ENCODE measurements at regions not wholly inside any gene's neighbourhood (a gene's known extent, or its start where the extent isn't known, plus 50 kb on each side); places are given as distances from the start of the nearest gene placed in this dataset.

DNA sequence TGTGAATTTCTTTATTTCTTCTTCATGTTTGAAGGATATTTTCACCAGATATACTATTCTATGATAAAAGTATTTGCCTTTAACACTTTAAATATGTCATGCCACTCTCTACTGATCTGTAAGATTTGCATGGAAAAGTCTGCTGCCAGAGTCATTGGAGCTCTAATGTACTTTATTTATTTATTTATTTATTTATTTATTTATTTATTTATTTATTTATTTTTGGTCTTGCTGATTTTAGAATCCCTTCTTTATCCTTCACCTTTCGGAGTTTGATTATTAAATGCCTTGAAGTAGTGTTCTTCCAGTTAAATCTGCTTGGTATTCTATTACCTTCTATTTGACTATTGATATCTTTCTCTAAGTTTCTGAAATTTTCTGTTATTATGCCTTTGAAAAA is 1669.6 kb downstream of the OTOL1 start:
- H2AFZ ChIP-seq (ENCODE audit: low read depth, low read length) = no peak overlapping the region
- FAIRE-seq (no peak), ATAC-seq (no peak), DNase-seq (ENCODE audit: extremely low read depth in 1 of 4, low spot score in 3 of 4) (no peak)
- H3K27ac ChIP-seq (ENCODE audit: extremely low read depth, low read depth, low read length) = no peak overlapping the region
- no peaks in the 10 kb centered on the region for H3K36me3 ChIP-seq (ENCODE audit: control insufficient read depth, insufficient read depth, low read length)
- intact Hi-C loops (cut with micrococcal nuclease) = no loop called here
- in situ Hi-C loops (cut with MboI) = no loop called here
- no peaks in the 10 kb centered on the region for H3K9me1 ChIP-seq (ENCODE audit: control insufficient read depth, insufficient read depth, low read length)
- ChIA-PET CTCF (ENCODE audit: low intra/inter-chr PET ratio) (no interaction called here), POLR2A (no interaction called here)
- no TSS peak for BruUV-seq (replicated peaks)
- H3K79me2 ChIP-seq (ENCODE audit: control insufficient read depth, insufficient read depth, low read length) = no peaks in the 10 kb centered on the region
- no peaks in the 10 kb centered on the region for H3K4me1 ChIP-seq (replicated peaks in 1 of 2; ENCODE audit: control insufficient read depth in 2 of 2, insufficient read depth in 2 of 2, low read length in 2 of 2)
- no peaks in the 10 kb centered on the region for H4K20me1 ChIP-seq (replicated peaks; ENCODE audit: control insufficient read depth, insufficient read depth, low read length)
- no peaks in the 10 kb centered on the region for H3K27me3 ChIP-seq (ENCODE audit: control insufficient read depth in 2 of 2, insufficient read depth in 2 of 2, low read length in 2 of 2)
- H3K4me3 ChIP-seq = no peak overlapping the region
- H3K9ac ChIP-seq (ENCODE audit: insufficient read depth in 1 of 2, low read depth in 2 of 2, low read length in 2 of 2) = no peak overlapping the region
- peaks cover 2% of the 10 kb centered on the region for H3K9me3 ChIP-seq (replicated peaks; ENCODE audit: control insufficient read depth, insufficient read depth, low read depth, low read length)
- H3K4me2 ChIP-seq (ENCODE audit: insufficient read depth, low read length) = no peak overlapping the region
- WGBS (ENCODE audit: insufficient coverage, low coverage, missing lambda C conversion rate) = 0% methylated on average over 1 of the region's 1 CpG
- TF ChIP-seq SREBF2 (CRISPR knock-in tag; IDR thresholded peaks at IDR 0.05) (no peak), ATF7 (IDR thresholded peaks at IDR 0.05) (no peak), RHOXF2B (CRISPR knock-in tag; conservative IDR thresholded peaks at IDR 0.05) (no peak), HDAC1 (IDR thresholded peaks at IDR 0.05) (no peak), NELFE (IDR thresholded peaks at IDR 0.05; ENCODE audit: insufficient read depth, insufficient read length) (no peak), EGR1 (conservative IDR thresholded peaks at IDR 0.05) (no peak)
- TF ChIP-seq, protein P1, sequence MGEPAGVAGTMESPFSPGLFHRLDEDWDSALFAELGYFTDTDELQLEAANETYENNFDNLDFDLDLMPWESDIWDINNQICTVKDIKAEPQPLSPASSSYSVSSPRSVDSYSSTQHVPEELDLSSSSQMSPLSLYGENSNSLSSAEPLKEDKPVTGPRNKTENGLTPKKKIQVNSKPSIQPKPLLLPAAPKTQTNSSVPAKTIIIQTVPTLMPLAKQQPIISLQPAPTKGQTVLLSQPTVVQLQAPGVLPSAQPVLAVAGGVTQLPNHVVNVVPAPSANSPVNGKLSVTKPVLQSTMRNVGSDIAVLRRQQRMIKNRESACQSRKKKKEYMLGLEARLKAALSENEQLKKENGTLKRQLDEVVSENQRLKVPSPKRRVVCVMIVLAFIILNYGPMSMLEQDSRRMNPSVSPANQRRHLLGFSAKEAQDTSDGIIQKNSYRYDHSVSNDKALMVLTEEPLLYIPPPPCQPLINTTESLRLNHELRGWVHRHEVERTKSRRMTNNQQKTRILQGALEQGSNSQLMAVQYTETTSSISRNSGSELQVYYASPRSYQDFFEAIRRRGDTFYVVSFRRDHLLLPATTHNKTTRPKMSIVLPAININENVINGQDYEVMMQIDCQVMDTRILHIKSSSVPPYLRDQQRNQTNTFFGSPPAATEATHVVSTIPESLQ (CRISPR knock-in tag; IDR thresholded peaks at IDR 0.05) = no peak
- TF ChIP-seq, protein P2, sequence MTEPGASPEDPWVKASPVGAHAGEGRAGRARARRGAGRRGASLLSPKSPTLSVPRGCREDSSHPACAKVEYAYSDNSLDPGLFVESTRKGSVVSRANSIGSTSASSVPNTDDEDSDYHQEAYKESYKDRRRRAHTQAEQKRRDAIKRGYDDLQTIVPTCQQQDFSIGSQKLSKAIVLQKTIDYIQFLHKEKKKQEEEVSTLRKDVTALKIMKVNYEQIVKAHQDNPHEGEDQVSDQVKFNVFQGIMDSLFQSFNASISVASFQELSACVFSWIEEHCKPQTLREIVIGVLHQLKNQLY (CRISPR knock-in tag; conservative IDR thresholded peaks at IDR 0.05) = no peak
- TF ChIP-seq, protein P3, sequence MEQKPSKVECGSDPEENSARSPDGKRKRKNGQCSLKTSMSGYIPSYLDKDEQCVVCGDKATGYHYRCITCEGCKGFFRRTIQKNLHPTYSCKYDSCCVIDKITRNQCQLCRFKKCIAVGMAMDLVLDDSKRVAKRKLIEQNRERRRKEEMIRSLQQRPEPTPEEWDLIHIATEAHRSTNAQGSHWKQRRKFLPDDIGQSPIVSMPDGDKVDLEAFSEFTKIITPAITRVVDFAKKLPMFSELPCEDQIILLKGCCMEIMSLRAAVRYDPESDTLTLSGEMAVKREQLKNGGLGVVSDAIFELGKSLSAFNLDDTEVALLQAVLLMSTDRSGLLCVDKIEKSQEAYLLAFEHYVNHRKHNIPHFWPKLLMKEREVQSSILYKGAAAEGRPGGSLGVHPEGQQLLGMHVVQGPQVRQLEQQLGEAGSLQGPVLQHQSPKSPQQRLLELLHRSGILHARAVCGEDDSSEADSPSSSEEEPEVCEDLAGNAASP (IDR thresholded peaks at IDR 0.05) = no peak
- TF ChIP-seq, protein P4, sequence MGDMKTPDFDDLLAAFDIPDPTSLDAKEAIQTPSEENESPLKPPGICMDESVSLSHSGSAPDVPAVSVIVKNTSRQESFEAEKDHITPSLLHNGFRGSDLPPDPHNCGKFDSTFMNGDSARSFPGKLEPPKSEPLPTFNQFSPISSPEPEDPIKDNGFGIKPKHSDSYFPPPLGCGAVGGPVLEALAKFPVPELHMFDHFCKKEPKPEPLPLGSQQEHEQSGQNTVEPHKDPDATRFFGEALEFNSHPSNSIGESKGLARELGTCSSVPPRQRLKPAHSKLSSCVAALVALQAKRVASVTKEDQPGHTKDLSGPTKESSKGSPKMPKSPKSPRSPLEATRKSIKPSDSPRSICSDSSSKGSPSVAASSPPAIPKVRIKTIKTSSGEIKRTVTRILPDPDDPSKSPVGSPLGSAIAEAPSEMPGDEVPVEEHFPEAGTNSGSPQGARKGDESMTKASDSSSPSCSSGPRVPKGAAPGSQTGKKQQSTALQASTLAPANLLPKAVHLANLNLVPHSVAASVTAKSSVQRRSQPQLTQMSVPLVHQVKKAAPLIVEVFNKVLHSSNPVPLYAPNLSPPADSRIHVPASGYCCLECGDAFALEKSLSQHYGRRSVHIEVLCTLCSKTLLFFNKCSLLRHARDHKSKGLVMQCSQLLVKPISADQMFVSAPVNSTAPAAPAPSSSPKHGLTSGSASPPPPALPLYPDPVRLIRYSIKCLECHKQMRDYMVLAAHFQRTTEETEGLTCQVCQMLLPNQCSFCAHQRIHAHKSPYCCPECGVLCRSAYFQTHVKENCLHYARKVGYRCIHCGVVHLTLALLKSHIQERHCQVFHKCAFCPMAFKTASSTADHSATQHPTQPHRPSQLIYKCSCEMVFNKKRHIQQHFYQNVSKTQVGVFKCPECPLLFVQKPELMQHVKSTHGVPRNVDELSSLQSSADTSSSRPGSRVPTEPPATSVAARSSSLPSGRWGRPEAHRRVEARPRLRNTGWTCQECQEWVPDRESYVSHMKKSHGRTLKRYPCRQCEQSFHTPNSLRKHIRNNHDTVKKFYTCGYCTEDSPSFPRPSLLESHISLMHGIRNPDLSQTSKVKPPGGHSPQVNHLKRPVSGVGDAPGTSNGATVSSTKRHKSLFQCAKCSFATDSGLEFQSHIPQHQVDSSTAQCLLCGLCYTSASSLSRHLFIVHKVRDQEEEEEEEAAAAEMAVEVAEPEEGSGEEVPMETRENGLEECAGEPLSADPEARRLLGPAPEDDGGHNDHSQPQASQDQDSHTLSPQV (IDR thresholded peaks at IDR 0.05) = no peak
- TF ChIP-seq, protein P5, sequence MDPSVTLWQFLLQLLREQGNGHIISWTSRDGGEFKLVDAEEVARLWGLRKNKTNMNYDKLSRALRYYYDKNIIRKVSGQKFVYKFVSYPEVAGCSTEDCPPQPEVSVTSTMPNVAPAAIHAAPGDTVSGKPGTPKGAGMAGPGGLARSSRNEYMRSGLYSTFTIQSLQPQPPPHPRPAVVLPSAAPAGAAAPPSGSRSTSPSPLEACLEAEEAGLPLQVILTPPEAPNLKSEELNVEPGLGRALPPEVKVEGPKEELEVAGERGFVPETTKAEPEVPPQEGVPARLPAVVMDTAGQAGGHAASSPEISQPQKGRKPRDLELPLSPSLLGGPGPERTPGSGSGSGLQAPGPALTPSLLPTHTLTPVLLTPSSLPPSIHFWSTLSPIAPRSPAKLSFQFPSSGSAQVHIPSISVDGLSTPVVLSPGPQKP (CRISPR knock-in tag; IDR thresholded peaks at IDR 0.05) = no peak
